ENCODE measurements at regions not wholly inside any gene's neighbourhood (a gene's known extent, or its start where the extent isn't known, plus 50 kb on each side); places are given as distances from the start of the nearest gene placed in this dataset.
"Not testable (repeated sequence)": the region's sequence is repeated elsewhere in the genome, so short reads cannot be mapped to it uniquely, and the experiment has no call there.

- no peak for DNase-seq
- Histone ChIP-seq H3K4me1 (ENCODE audit: control insufficient read depth, insufficient read depth, low read length) (no peaks in the 10 kb centered on the region), H3K4me3 (ENCODE audit: low read length) (no peak overlapping the region), H3K27me3 (ENCODE audit: control insufficient read depth, insufficient read depth, low read length, poor library complexity, severe bottlenecking) (no peaks in the 10 kb centered on the region), H3K9me3 (ENCODE audit: control insufficient read depth, low read length) (no peaks in the 10 kb centered on the region), H3K9ac (ENCODE audit: extremely low read depth, low read length, poor library complexity, severe bottlenecking) (no peak overlapping the region), H3K27ac (ENCODE audit: low read depth, low read length) (no peak overlapping the region), H3K36me3 (ENCODE audit: control insufficient read depth, insufficient read depth, low read length) (no peaks in the 10 kb centered on the region)
- Mint-ChIP-seq H3K27ac (peak overlapping the region; percentile 40), H3K27me3 (ENCODE audit: insufficient read depth) (no peaks in the 10 kb centered on the region), H3K9me3 (peaks cover 2% of the 10 kb centered on the region), H3K4me1 (peaks cover 3% of the 10 kb centered on the region), H3K4me3 (no peak overlapping the region), H3K36me3 (ENCODE audit: low read depth) (no peaks in the 10 kb centered on the region)
- no peak for TF ChIP-seq CTCF (conservative IDR thresholded peaks at IDR 0.05)
Observed at GRCh38 chr3:109864452-109864851, 527.1 kb upstream of the DPPA4 start.

- H3K4me1 Mint-ChIP-seq, result peaks cover 11% of the 10 kb centered on the region
- H3K36me3 ChIP-seq (ENCODE audit: control insufficient read depth, insufficient read depth, low read length), result no peaks in the 10 kb centered on the region
- H3K27me3 Mint-ChIP-seq (ENCODE audit: insufficient read depth), result no peaks in the 10 kb centered on the region
- TF ChIP-seq CTCF (conservative IDR thresholded peaks at IDR 0.05), result no peak
- H3K36me3 Mint-ChIP-seq (ENCODE audit: low read depth), result no peaks in the 10 kb centered on the region
- DNase-seq, result no peak
- H3K27ac ChIP-seq (ENCODE audit: low read depth, low read length), result no peak overlapping the region
- H3K9me3 ChIP-seq (ENCODE audit: control insufficient read depth, low read length), result no peaks in the 10 kb centered on the region
- H3K4me3 Mint-ChIP-seq, result no peak overlapping the region
- no peak overlapping the region for H3K9ac ChIP-seq (ENCODE audit: extremely low read depth, low read length, poor library complexity, severe bottlenecking)
- no peaks in the 10 kb centered on the region for H3K27me3 ChIP-seq (ENCODE audit: control insufficient read depth, insufficient read depth, low read length, poor library complexity, severe bottlenecking)
- H3K9me3 Mint-ChIP-seq, result no peaks in the 10 kb centered on the region
- no peak overlapping the region for H3K4me3 ChIP-seq (ENCODE audit: low read length)
- H3K4me1 ChIP-seq (ENCODE audit: control insufficient read depth, insufficient read depth, low read length), result no peaks in the 10 kb centered on the region
- no peak overlapping the region for H3K27ac Mint-ChIP-seq
Observed at GRCh38 chr3:109869586-109869985, 532.2 kb upstream of the DPPA4 start.

GRCh38 chr3:109874896-109875708 is 537.8 kb upstream of the DPPA4 start:
- Histone ChIP-seq H3K4me3 (ENCODE audit: low read length) (no peak overlapping the region), H3K9me3 (ENCODE audit: control insufficient read depth, low read length) (no peaks in the 10 kb centered on the region), H3K4me1 (ENCODE audit: control insufficient read depth, insufficient read depth, low read length) (no peaks in the 10 kb centered on the region), H3K9ac (ENCODE audit: extremely low read depth, low read length, poor library complexity, severe bottlenecking) (no peak overlapping the region), H3K36me3 (ENCODE audit: control insufficient read depth, insufficient read depth, low read length) (no peaks in the 10 kb centered on the region), H3K27me3 (ENCODE audit: control insufficient read depth, insufficient read depth, low read length, poor library complexity, severe bottlenecking) (no peaks in the 10 kb centered on the region), H3K27ac (ENCODE audit: low read depth, low read length) (no peak overlapping the region)
- Mint-ChIP-seq H3K27ac (no peak overlapping the region), H3K4me1 (peaks cover 2% of the 10 kb centered on the region), H3K36me3 (ENCODE audit: low read depth) (no peaks in the 10 kb centered on the region), H3K4me3 (no peak overlapping the region), H3K27me3 (ENCODE audit: insufficient read depth) (no peaks in the 10 kb centered on the region), H3K9me3 (peaks cover 7% of the 10 kb centered on the region)
- DNase-seq, result no peak
- WGBS, 2 experiments (ENCODE audit: insufficient coverage in 1 of 2, insufficient read length in 1 of 2), result 86 to 100% methylated on average over 1 of the region's 1 CpG
- TF ChIP-seq CTCF (conservative IDR thresholded peaks at IDR 0.05), result no peak

GRCh38 chr3:109877616-109878015 is 540.3 kb upstream of the DPPA4 start:
- not testable (repeated sequence) for H3K27me3 ChIP-seq (ENCODE audit: control insufficient read depth, insufficient read depth, low read length, poor library complexity, severe bottlenecking); H3K9ac ChIP-seq (ENCODE audit: extremely low read depth, low read length, poor library complexity, severe bottlenecking); H3K4me1 Mint-ChIP-seq; H3K36me3 ChIP-seq (ENCODE audit: control insufficient read depth, insufficient read depth, low read length); H3K27me3 Mint-ChIP-seq (ENCODE audit: insufficient read depth); DNase-seq; H3K27ac ChIP-seq (ENCODE audit: low read depth, low read length); H3K4me1 ChIP-seq (ENCODE audit: control insufficient read depth, insufficient read depth, low read length); H3K4me3 Mint-ChIP-seq; H3K9me3 ChIP-seq (ENCODE audit: control insufficient read depth, low read length); H3K36me3 Mint-ChIP-seq (ENCODE audit: low read depth); H3K4me3 ChIP-seq (ENCODE audit: low read length); H3K27ac Mint-ChIP-seq
- 96 to 100% methylated on average over 1 to 2 of the region's 2 CpGs for WGBS, 2 experiments (ENCODE audit: insufficient coverage in 1 of 2, insufficient read length in 1 of 2)
- peaks cover 10% of the 10 kb centered on the region for H3K9me3 Mint-ChIP-seq

Data from endodermal cell (in vitro differentiated cells).